Neural cell (in vitro differentiated cells): ENCODE measurements at regions not wholly inside any gene's neighbourhood (a gene's known extent, or its start where the extent isn't known, plus 50 kb on each side); places are given as distances from the start of the nearest gene placed in this dataset.

Experiments used
- EP300 ChIP-seq: fragments of 450-650 bp; conservative IDR thresholded peaks from 2 replicates; pipeline ENCODE4 v1.6.1; 2014; ENCODE audit warnings: antibody characterized with exemption, mild to moderate bottlenecking, moderate library complexity; ENCODE audit not compliant: poor library complexity, severe bottlenecking
- EZH2 ChIP-seq: fragments of 200-600, 300-800 bp; shearing (Covaris generic), sonication (generic); IDR thresholded peaks from 2 replicates; pipeline ENCODE4 v1.6.1; 2014; ENCODE audit warnings: antibody characterized with exemption, low read length, borderline replicate concordance, mild to moderate bottlenecking; ENCODE audit not compliant: insufficient read depth, poor library complexity, severe bottlenecking
- MXI1 ChIP-seq: fragments of 450-650 bp; conservative IDR thresholded peaks from 2 replicates; pipeline ENCODE4 v1.6.1; 2014; ENCODE audit warnings: antibody characterized with exemption, mild to moderate bottlenecking; ENCODE audit not compliant: poor library complexity, severe bottlenecking
- POLR2AphosphoS5 ChIP-seq: IDR thresholded peaks from 2 replicates; pipeline ENCODE4 v1.6.1; 2012
- RAD21 ChIP-seq: fragments of 450-650 bp; conservative IDR thresholded peaks from 2 replicates; pipeline ENCODE4 v1.6.1; 2014; ENCODE audit warnings: antibody characterized with exemption, mild to moderate bottlenecking, moderate library complexity
- REST ChIP-seq: IDR thresholded peaks from 2 replicates; pipeline ENCODE4 v1.6.1; 2012; ENCODE audit warnings: borderline replicate concordance
- SMC3 ChIP-seq: fragments of 450-650 bp; conservative IDR thresholded peaks from 2 replicates; pipeline ENCODE4 v1.6.1; 2014; ENCODE audit warnings: antibody characterized with exemption, mild to moderate bottlenecking, moderate library complexity; ENCODE audit not compliant: poor library complexity
- TF ChIP-seq, protein P1 (sequence below): fragments of 450-650 bp; IDR thresholded peaks from 2 replicates; pipeline ENCODE4 v1.5.1; 2014; ENCODE audit warnings: antibody characterized with exemption, mild to moderate bottlenecking, moderate library complexity; ENCODE audit not compliant: poor library complexity, severe bottlenecking

GRCh38 chr2:15018814-15019213 is 386.3 kb downstream of the LRATD1 start:
- no peak for TF ChIP-seq POLR2AphosphoS5
- TF ChIP-seq, protein P1, sequence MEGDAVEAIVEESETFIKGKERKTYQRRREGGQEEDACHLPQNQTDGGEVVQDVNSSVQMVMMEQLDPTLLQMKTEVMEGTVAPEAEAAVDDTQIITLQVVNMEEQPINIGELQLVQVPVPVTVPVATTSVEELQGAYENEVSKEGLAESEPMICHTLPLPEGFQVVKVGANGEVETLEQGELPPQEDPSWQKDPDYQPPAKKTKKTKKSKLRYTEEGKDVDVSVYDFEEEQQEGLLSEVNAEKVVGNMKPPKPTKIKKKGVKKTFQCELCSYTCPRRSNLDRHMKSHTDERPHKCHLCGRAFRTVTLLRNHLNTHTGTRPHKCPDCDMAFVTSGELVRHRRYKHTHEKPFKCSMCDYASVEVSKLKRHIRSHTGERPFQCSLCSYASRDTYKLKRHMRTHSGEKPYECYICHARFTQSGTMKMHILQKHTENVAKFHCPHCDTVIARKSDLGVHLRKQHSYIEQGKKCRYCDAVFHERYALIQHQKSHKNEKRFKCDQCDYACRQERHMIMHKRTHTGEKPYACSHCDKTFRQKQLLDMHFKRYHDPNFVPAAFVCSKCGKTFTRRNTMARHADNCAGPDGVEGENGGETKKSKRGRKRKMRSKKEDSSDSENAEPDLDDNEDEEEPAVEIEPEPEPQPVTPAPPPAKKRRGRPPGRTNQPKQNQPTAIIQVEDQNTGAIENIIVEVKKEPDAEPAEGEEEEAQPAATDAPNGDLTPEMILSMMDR = no peak
- no peak for TF ChIP-seq SMC3
- TF ChIP-seq RAD21 = no peak
- no peak for TF ChIP-seq EP300
- no peak for TF ChIP-seq EZH2
- no peak for TF ChIP-seq REST
- no peak for TF ChIP-seq MXI1
